H9 (cell line): ENCODE measurements at regions not wholly inside any gene's neighbourhood (a gene's known extent, or its start where the extent isn't known, plus 50 kb on each side); places are given as distances from the start of the nearest gene placed in this dataset.

Experiments used
- DNase-seq: peaks from one replicate; pipeline ENCODE4 v3.0.0-alpha.2; 2017
- H2AFZ ChIP-seq: one replicate; pipeline ENCODE4 v1.6.1; 2013; ENCODE audit warnings: mild to moderate bottlenecking, low read length, control low read depth, moderate library complexity
- H2AK5ac ChIP-seq: 2 replicates; pipeline ENCODE4 v1.6.1; 2013; ENCODE audit warnings: low read length, control low read depth, mixed read lengths; ENCODE audit not compliant: insufficient read length
- H2BK120ac ChIP-seq: one replicate; pipeline ENCODE4 v1.6.1; 2013; ENCODE audit warnings: low read depth, mild to moderate bottlenecking, low read length, control low read depth, inconsistent platforms; ENCODE audit not compliant: poor library complexity, severe bottlenecking
- H2BK12ac ChIP-seq: 2 replicates; pipeline ENCODE4 v1.6.1; 2013; ENCODE audit warnings: low read length, control low read depth, mixed read lengths, low read depth; ENCODE audit not compliant: insufficient read length
- H2BK15ac ChIP-seq: 2 replicates; pipeline ENCODE4 v1.6.1; 2013; ENCODE audit warnings: low read depth, low read length, control low read depth
- H2BK20ac ChIP-seq: one replicate; pipeline ENCODE4 v1.6.1; 2013; ENCODE audit warnings: low read depth, mild to moderate bottlenecking, low read length, control low read depth, inconsistent platforms; ENCODE audit not compliant: poor library complexity, severe bottlenecking
- H2BK5ac ChIP-seq: 2 replicates; pipeline ENCODE4 v1.6.1; 2013; ENCODE audit warnings: low read length, control low read depth, mixed read lengths; ENCODE audit not compliant: insufficient read length
- H3K14ac ChIP-seq: 2 replicates; pipeline ENCODE4 v1.6.1; 2013; ENCODE audit warnings: low read length, control low read depth; ENCODE audit not compliant: insufficient read depth
- H3K18ac ChIP-seq: 2 replicates; pipeline ENCODE4 v1.6.1; 2013; ENCODE audit warnings: low read depth, mild to moderate bottlenecking, mixed read lengths, low read length, control low read depth; ENCODE audit not compliant: insufficient read length
- H3K23ac ChIP-seq: 2 replicates; pipeline ENCODE4 v1.6.1; 2013; ENCODE audit warnings: low read length, control low read depth, mixed read lengths, low read depth; ENCODE audit not compliant: insufficient read length
- H3K23me2 ChIP-seq: 2 replicates; pipeline ENCODE4 v1.6.1; 2013; ENCODE audit warnings: low read depth, mild to moderate bottlenecking, mixed read lengths, low read length, control low read depth; ENCODE audit not compliant: insufficient read length, poor library complexity, severe bottlenecking
- H3K27ac ChIP-seq: 2 replicates; pipeline ENCODE4 v1.5.1; 2013; ENCODE audit warnings: low read length, control low read depth, mixed read lengths, low read depth; ENCODE audit not compliant: insufficient read length
- H3K27me3 ChIP-seq: 2 replicates; pipeline ENCODE4 v1.6.1; 2013; ENCODE audit warnings: low read length, control low read depth, inconsistent platforms; ENCODE audit not compliant: insufficient read depth
- H3K4ac ChIP-seq: 2 replicates; pipeline ENCODE4 v1.6.1; 2013; ENCODE audit warnings: low read depth, mild to moderate bottlenecking, control low read depth, inconsistent platforms, low read length, moderate library complexity
- H3K4me1 ChIP-seq: 2 replicates; pipeline ENCODE4 v1.6.1; 2013; ENCODE audit warnings: low read length, control low read depth, inconsistent platforms; ENCODE audit not compliant: insufficient read depth
- H3K4me2 ChIP-seq: 2 replicates; pipeline ENCODE4 v1.6.1; 2013; ENCODE audit warnings: low read length, control low read depth, mixed read lengths; ENCODE audit not compliant: insufficient read length, insufficient read depth
- H3K56ac ChIP-seq: 2 replicates; pipeline ENCODE4 v1.6.1; 2013; ENCODE audit warnings: low read depth, mild to moderate bottlenecking, mixed read lengths, low read length, control low read depth; ENCODE audit not compliant: insufficient read length
- H3K79me1 ChIP-seq: 2 replicates; pipeline ENCODE4 v1.6.1; 2013; ENCODE audit warnings: low read depth, mild to moderate bottlenecking, moderate library complexity, low read length, control low read depth, inconsistent platforms; ENCODE audit not compliant: insufficient read depth, poor library complexity, severe bottlenecking
- H3K79me2 ChIP-seq: 2 replicates; pipeline ENCODE4 v1.6.1; 2013; ENCODE audit warnings: low read length, control low read depth, inconsistent platforms; ENCODE audit not compliant: insufficient read depth
- H3K9ac ChIP-seq: 2 replicates; pipeline ENCODE4 v1.6.1; 2013; ENCODE audit warnings: low read length, control low read depth, mixed read lengths; ENCODE audit not compliant: insufficient read length; ENCODE audit errors: extremely low read depth
- H3K9me3 ChIP-seq: one replicate; pipeline ENCODE4 v1.6.1; 2013; ENCODE audit warnings: low read depth, low read length, inconsistent platforms; ENCODE audit not compliant: control insufficient read depth
- H3T11ph ChIP-seq: one replicate; pipeline ENCODE4 v1.6.1; 2013; ENCODE audit warnings: mild to moderate bottlenecking, low read length, control low read depth, inconsistent platforms
- H4K20me1 ChIP-seq: one replicate; pipeline ENCODE4 v1.6.1; 2013; ENCODE audit not compliant: control insufficient read depth, insufficient read length, insufficient read depth
- H4K5ac ChIP-seq: 2 replicates; pipeline ENCODE4 v1.6.1; 2013; ENCODE audit warnings: low read depth, mild to moderate bottlenecking, mixed read lengths, low read length, control low read depth; ENCODE audit not compliant: insufficient read length
- H4K8ac ChIP-seq: replicated peaks from 2 replicates; pipeline ENCODE4 v1.6.1; 2013; ENCODE audit warnings: low read length, control low read depth, mixed read lengths, low read depth; ENCODE audit not compliant: insufficient read length
- H4K91ac ChIP-seq: 2 replicates; pipeline ENCODE4 v1.6.1; 2013; ENCODE audit warnings: low read depth, mild to moderate bottlenecking, moderate library complexity, mixed read lengths, low read length, control low read depth; ENCODE audit not compliant: insufficient read length
- H3K27ac Mint-ChIP-seq, 3 experiments: 2 replicates in 2 of 3; 3 replicates in 1 of 3; pipeline ENCODE4 v1.8.0; 2020 to 2021; ENCODE audit warnings: mixed read lengths in 3 of 3, mild to moderate bottlenecking in 1 of 3, moderate library complexity in 1 of 3
- H3K27me3 Mint-ChIP-seq: 2 replicates; pipeline ENCODE4 v1.8.0; 2021; ENCODE audit warnings: low read depth, mild to moderate bottlenecking, moderate library complexity, mixed read lengths
- H3K36me3 Mint-ChIP-seq, 3 experiments: 2 replicates in 2 of 3; 3 replicates in 1 of 3; pipeline ENCODE4 v1.8.0; 2020 to 2021; ENCODE audit warnings: low read depth in 3 of 3, mixed read lengths in 3 of 3; ENCODE audit not compliant: insufficient read depth in 1 of 3
- H3K4me1 Mint-ChIP-seq, 2 experiments: 2 replicates each; pipeline ENCODE4 v1.8.0; 2020; ENCODE audit warnings: mixed read lengths in 2 of 2
- H3K4me3 Mint-ChIP-seq, 2 experiments: 2 replicates in 1 of 2; 3 replicates in 1 of 2; pipeline ENCODE4 v1.8.0; 2020 to 2021; ENCODE audit warnings: mild to moderate bottlenecking in 2 of 2, mixed read lengths in 2 of 2, moderate library complexity in 1 of 2
- H3K9me3 Mint-ChIP-seq, 2 experiments: 2 replicates in 1 of 2; 3 replicates in 1 of 2; pipeline ENCODE4 v1.8.0; 2020; ENCODE audit warnings: mild to moderate bottlenecking in 2 of 2, mixed read lengths in 2 of 2, moderate library complexity in 1 of 2
- WGBS: extraction: QIAGEN DNeasy Blood & Tissue Kit; methylation state at CpG from one replicate; pipeline ENCODE4 v1.1.7; 2013; ENCODE audit warnings: missing lambda C conversion rate, low lambda C conversion rate, mixed read lengths; ENCODE audit not compliant: insufficient read length; ENCODE audit errors: extremely low coverage; 5-methylcytosine and 5-hydroxymethylcytosine counted together
- TF ChIP-seq, protein P1 (sequence below): fragments of 200-600 bp; sonication (generic); conservative IDR thresholded peaks from 3 replicates; pipeline ENCODE4 v1.8.0; 2021; ENCODE audit warnings: antibody characterized with exemption, mild to moderate bottlenecking

- Histone ChIP-seq H2BK12ac (no peak overlapping the region), H3K27me3 (no peaks in the 10 kb centered on the region), H2BK15ac (no peak overlapping the region), H3K9ac (no peak overlapping the region), H2AK5ac (no peak overlapping the region), H3K23me2 (no peaks in the 10 kb centered on the region), H3K23ac (no peak overlapping the region), H3K14ac (no peak overlapping the region), H3K4me2 (no peak overlapping the region), H3K27ac (no peak overlapping the region), H3K4me1 (no peaks in the 10 kb centered on the region), H3K79me1 (no peaks in the 10 kb centered on the region), H2BK5ac (no peak overlapping the region), H3K56ac (no peak overlapping the region), H4K20me1 (no peaks in the 10 kb centered on the region), H4K5ac (no peak overlapping the region), H3K18ac (no peak overlapping the region), H3K9me3 (no peaks in the 10 kb centered on the region), H3K79me2 (no peaks in the 10 kb centered on the region), H2BK120ac (no peak overlapping the region), H3K4ac (no peak overlapping the region), H2BK20ac (no peak overlapping the region), H4K91ac (no peak overlapping the region), H3T11ph (no peak overlapping the region), H2AFZ (no peak overlapping the region), H4K8ac (no peak overlapping the region)
- Mint-ChIP-seq H3K27me3 (no peaks in the 10 kb centered on the region), H3K36me3 (no peaks in the 10 kb centered on the region), H3K9me3 (no peaks in the 10 kb centered on the region), H3K4me1 (peaks cover 0 to 4% of the 10 kb centered on the region in 2 experiments; a peak in 2 of 4 replicates), H3K27ac (no peak overlapping the region), H3K4me3 (no peak overlapping the region)
- WGBS = no CpG with 5 or more reads among the region's 3 CpGs
- no peak for DNase-seq
- TF ChIP-seq, protein P1, sequence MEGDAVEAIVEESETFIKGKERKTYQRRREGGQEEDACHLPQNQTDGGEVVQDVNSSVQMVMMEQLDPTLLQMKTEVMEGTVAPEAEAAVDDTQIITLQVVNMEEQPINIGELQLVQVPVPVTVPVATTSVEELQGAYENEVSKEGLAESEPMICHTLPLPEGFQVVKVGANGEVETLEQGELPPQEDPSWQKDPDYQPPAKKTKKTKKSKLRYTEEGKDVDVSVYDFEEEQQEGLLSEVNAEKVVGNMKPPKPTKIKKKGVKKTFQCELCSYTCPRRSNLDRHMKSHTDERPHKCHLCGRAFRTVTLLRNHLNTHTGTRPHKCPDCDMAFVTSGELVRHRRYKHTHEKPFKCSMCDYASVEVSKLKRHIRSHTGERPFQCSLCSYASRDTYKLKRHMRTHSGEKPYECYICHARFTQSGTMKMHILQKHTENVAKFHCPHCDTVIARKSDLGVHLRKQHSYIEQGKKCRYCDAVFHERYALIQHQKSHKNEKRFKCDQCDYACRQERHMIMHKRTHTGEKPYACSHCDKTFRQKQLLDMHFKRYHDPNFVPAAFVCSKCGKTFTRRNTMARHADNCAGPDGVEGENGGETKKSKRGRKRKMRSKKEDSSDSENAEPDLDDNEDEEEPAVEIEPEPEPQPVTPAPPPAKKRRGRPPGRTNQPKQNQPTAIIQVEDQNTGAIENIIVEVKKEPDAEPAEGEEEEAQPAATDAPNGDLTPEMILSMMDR = peak; percentile 80
Measured at GRCh38 chr1:196148367-196148970, 459.8 kb downstream of the KCNT2 start.
